HG02973 (cell line): ENCODE measurements at regions not wholly inside any gene's neighbourhood (a gene's known extent, or its start where the extent isn't known, plus 50 kb on each side); places are given as distances from the start of the nearest gene placed in this dataset.
A peak's percentile ranks its signal among the peaks of the same experiment; 100 is the strongest.

Experiments
- ATAC-seq: cut with Tn5 transposase; IDR thresholded peaks from one replicate; pipeline ENCODE4 v1.9.1; 2021; ENCODE audit warnings: moderate library complexity; ENCODE audit not compliant: unreplicated experiment

GRCh38 chr9:73219985-73220626 is 68.4 kb downstream of the ANXA1 start:
- peak; percentile 90 for ATAC-seq

DNA sequence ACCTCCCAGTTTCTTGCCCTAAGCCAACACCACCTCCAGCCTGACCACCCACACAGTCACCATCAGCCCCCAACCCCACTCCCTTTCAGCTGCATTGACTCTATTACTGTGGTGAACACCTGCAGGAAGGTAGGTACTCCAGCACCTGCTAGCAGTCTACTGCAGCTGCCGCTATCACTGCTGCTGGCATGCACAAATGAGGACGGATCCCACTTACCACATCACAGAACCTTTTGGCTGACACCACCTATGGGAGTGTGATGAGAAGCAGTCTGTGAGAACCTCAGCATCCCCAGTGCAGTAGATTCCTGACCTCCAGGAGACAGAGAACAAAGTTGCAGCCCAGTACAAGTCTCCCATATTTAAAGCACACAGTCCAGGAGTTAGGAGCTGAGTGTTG is 71.9 kb downstream of the ANXA1 start:
- ATAC-seq = no peak

DNA sequence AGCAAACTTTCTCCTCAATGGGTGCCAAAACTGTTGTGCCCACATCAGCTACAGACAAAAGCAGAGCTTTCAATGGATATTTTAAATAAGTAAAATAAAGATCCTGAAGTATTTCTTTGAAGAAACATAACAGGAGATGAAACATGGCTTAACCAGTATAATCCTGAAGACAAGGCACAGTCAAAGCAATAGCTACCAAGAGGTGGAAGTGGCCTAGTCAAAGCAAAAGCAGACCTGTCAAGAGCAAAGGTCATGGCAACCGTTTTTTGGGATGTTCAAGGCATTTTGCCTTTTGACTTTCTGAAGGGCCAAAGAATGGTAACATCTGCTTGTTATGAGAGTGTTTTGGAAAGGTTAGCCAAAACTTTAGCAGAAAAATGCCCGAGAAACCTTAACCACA is 77.9 kb downstream of the ANXA1 start:
- no peak for ATAC-seq

DNA sequence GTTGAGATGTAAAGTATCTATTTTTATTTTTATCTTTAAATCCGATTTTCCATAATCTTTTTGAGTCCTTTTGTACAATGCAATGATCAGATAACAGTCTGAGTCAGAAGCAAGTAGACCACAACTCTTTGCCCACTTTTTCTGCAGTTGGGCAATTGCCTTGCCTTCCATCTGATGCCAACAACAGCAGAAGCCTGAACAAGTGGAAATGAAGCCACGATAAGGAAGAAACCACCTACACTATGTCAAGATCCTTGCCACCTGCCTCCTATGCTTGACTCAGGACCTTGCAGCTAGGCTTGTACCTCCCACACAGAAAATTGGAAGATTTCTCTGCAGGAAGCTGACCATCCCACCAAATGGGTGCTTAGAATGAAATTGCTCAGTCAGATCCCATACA is 78.6 kb downstream of the ANXA1 start:
- no peak for ATAC-seq

GRCh38 chr9:73231203-73231602 is 79.5 kb downstream of the ANXA1 start:
- no peak for ATAC-seq

DNA sequence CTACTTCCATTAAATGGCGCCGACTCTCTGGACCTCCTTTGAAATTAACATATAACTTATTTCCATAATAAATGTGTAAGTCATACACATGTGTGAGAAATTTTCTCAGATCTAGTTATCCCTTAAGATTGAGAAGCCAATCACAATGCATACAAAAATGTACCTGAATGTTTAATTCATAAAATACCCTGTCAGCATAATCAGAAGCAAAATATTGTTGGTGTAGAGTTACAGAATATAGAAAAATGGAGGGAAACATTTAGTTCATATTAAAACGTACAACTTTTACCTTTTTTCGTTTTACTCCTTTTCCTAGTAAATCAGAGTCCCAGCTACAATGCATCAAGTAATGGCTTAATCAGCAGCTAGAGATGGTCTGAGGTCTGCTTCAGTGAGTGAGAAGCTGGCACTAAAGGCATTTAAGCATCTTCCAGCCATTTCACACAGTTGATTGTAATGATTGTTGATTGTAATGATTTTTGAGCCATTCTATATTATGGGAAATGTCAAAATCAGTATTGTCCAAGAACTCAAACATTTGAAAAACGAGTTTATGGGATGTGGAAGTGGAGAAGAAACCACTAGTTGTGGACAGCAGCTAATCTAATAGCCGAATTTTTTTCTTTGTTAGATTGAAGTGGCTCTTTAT is 81.8 kb downstream of the ANXA1 start:
- no peak for ATAC-seq

- ATAC-seq = no peak
Measured at GRCh38 chr9:73234008-73234360, 82.3 kb downstream of the ANXA1 start.

DNA sequence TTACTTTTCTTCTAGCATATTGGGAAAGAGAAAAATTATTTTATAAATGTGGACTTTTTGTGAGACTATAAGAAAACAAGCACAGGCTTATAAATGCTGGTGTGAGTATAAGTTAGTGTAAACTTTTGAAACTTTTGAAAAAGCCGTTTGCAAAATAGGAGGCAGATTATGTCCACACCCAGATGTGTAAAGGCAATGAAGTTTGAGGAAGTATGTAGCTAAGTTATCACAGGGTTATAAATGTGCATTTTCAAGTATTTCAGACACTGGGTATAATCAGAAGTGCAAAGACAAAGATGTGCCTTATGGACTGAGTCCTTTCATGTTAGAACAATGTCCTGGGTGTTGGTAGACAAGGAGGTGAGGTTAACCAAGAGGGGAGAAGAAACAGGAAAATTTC is 85.5 kb downstream of the ANXA1 start:
- no peak for ATAC-seq

DNA sequence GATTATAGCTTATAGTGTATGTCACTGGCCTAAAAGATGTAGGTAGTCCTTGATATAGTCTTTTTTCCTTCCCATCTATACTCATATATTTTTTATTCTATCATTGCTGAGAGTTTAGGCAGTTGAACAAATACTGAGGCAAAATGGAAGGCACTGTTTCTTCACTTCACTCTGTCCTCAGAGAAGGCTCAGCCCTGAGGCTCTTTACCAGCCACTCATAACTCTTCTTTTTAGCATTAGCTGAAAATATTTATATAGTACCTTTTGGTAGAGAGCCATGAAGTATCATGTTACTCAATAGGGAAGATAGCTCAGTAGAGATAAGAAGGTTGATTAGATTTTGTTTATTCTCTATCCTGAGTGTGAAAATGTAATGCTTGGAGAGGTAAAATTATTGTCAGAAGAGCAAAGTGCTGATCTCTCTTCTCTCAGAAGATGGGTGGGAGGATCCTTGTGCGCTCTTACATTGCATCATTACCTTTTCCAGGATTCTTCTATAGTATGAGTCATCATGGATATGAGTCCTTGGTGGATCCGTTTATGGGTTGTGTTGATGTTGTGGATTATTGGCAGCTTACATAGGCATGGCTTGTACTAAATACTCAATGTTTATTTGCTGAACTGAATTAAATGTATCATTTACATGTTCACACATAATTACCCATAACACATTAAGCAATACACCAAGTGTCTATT is 88.1 kb downstream of the ANXA1 start:
- ATAC-seq = no peak

- ATAC-seq = no peak
Measured at GRCh38 chr9:73243078-73243477, 91.4 kb downstream of the ANXA1 start.

DNA sequence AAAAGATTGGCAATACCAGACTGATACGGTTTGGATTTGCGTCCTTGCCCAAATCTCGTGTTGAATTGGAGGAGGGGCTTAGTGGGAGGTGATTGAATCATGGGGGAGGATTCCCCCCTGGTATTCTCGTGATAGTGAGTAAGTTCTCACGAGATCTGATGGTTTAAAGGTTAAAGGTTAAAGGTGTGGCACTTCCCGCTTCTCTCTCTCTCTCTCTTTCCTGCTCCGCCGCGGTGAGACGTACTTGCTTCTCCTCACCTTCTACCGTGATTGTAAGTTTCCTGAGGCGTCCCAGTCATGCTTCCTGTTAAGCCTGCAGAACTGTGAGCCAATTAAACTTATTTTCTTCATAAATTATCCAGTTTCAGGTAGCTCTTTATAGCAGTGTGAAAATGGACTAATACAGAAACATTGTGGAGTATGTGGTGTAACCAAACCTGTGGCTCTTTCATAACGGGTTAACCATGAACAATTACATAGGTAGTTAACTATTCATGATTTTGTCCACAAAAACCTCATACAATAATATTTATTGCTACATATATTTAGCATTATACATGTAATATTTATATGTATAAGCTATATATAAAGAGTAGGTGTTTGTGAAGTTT is 107.5 kb downstream of the ANXA1 start:
- ATAC-seq = no peak

DNA sequence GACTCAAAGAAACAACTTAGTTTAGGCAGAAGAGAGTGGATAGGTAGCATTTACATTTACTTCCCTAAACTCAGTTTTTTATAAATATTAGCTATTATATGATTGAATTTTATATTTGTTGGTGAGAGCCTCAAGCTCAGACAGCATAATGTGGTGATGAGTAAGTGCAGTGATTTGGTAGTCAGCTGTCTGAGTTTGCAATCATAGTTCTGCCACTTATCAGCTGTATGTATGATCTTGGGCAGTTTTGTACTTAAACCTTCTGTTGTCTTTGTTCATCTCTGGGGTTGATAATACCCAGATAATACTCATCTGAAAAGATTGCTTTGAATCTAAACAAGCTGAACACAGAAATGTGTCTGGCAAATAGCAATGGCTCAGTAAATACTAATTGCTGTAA is 108.8 kb downstream of the ANXA1 start:
- ATAC-seq = no peak

DNA sequence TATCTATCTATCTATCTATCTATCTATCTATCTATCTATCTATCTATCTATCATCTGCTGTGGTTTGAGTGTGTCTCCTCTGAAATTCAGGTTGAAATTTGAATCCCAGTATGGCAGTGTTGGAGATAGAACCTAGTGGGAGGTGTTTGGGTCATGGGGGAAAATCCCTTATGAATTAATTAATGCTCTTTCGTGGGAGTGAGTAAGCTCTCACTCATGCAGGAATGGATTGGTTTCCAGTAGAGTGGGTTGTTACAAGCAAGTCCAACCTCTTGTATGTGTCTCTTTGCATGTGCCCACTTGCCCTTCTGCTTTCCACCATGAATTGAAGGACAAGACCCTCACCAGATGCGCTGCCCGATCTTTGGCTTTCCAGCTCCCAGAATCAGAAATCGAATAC is 113.0 kb downstream of the ANXA1 start:
- ATAC-seq = no peak

DNA sequence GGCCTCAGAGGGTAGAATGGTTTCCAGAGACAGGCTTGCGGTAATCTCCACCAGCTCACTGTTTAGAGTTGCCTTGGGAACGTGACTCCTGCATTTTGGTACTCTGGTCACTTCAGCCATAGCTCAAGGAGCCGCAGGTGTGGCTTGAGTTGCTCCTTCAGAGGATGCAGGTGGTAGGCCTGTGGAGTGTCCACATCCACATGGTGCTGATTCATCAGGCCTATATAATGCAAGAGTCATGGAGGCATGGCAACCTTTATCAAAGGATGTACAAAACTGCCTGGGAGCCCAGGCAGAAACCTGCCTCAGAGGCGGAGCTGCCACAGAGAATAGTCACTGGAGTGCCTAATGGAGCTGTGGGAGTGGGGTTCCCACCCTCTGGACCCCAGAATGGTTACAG is 114.2 kb downstream of the ANXA1 start:
- no peak for ATAC-seq

- no peak for ATAC-seq
Measured at GRCh38 chr9:73269430-73270101, 117.9 kb downstream of the ANXA1 start.

DNA sequence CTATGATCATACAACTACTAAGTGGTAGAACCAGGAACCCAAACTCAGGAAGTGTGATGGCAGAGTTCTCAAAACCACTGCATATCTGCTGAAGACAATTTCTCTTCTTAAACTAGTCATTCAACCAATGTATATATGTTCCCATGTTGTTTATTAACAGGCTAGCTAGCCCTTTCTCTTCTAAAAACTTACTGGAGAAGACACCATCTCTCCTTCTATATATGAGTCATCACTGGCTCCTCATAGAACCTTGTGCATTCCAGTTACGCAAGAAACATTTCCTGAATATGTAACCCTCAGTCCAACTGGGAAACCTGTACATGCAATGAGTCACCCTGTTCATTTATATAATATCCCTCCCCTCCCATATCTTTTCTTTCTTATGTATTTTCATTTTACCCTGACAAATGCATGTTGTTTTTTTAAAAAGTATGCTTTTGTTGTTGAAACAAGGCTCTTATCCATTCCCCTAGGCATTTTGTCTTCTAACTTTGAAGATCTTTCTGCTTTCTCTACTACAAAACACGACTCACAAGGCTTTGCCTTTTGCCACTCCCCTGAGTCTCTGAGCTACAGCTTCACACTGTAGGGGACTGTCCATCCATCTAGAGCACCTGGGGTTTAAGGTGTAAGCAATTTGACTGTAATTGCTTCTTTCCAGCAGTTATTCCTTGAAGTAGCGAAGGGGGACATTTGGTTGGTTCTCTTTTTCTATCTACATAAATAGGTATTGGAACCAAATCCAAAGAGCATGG is 119.5 kb downstream of the ANXA1 start:
- no peak for ATAC-seq

GRCh38 chr9:73280113-73280512 is 128.4 kb downstream of the ANXA1 start:
- ATAC-seq = no peak

DNA sequence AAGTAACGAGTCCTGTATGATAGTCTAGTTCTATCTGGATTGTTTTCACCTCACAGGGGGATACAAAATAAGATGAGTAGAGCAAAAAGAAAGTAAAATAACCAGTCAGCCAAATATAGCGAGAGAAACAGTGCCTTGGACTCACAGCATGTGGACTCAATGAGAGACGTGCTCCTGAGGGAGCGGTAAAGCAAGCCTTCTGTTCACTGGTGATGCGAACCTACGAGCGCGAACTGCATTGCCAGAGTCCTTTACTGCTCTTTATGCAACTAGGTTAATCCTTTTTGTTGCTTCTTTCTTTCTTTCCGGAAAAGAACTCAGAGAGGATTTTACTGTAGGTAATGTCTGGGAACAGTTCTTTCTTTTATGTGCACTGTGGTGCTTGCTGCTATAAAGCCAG is 132.7 kb downstream of the ANXA1 start:
- no peak for ATAC-seq

- ATAC-seq = no peak
Measured at GRCh38 chr9:73294336-73294735, 142.7 kb downstream of the ANXA1 start.

DNA sequence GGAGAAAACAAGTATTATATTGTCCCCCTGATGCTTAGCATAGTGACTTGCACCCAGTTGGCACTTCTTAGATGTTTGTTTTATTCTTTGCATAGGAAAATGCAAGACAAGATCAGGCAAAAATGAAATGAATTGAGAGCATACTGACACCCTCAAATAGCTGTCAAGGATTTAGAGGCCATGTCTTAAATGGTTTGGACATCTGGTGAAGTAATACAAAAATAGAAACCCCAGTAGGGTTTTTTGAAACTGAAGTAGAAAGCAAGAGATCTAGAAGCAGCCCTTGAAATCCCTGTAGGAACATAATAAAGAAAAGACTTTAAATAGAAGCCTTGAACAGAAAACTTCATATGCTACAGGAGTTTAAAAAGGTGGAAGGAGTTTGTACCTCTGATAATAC is 174.3 kb downstream of the ANXA1 start:
- no peak for ATAC-seq

- no peak for ATAC-seq
Measured at GRCh38 chr9:73327149-73327548, 175.5 kb downstream of the ANXA1 start.
